ENCODE measurements at regions not wholly inside any gene's neighbourhood (a gene's known extent, or its start where the extent isn't known, plus 50 kb on each side); places are given as distances from the start of the nearest gene placed in this dataset.

DNA sequence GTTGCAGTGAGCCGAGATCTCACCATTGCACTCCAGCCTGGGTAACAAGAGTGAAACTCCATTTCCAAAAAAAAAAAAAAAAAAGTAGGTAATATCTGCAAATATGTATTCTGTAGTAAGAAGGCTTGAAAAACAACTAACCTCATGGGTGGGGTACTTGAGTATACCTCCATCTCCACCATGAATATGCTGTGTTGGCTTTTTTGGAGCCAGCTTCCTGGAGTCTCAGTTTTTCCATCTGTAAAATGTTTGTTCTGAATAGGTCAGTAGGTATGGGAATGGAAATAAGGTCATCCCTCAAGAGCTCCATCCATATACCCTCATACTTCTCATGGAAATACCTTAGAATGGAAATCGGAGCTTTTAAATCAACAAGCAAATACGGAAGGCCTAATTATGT, 430.0 kb upstream of the FAM98A start:
- Histone ChIP-seq H4K20me1 (ENCODE audit: control insufficient read depth, insufficient read depth) (no peaks in the 10 kb centered on the region), H3K4me2 (ENCODE audit: control insufficient read depth, insufficient read depth) (no peak overlapping the region), H3K9ac (ENCODE audit: control insufficient read depth, insufficient read depth, low read length) (no peak overlapping the region), H2AFZ (ENCODE audit: control insufficient read depth, low read depth, low read length) (no peak overlapping the region), H3K4me3 (no peak overlapping the region), H3K27ac (ENCODE audit: control insufficient read depth, insufficient read depth) (no peak overlapping the region), H3K27me3 (replicated peaks in 1 of 2; ENCODE audit: control insufficient read depth in 2 of 2, insufficient read depth in 2 of 2, low read length in 1 of 2) (no peaks in the 10 kb centered on the region), H3K79me2 (ENCODE audit: control insufficient read depth, insufficient read depth, low read length) (no peaks in the 10 kb centered on the region), H3K4me1 (ENCODE audit: control insufficient read depth, insufficient read depth, low read length) (no peaks in the 10 kb centered on the region), H3K9me3 (replicated peaks; ENCODE audit: control insufficient read depth, insufficient read depth, low read length) (no peaks in the 10 kb centered on the region), H3K36me3 (ENCODE audit: control insufficient read depth in 2 of 2, insufficient read depth in 2 of 2, low read length in 1 of 2) (no peaks in the 10 kb centered on the region)
- POLR2A ChIA-PET, result no interaction called here
- RAD21 ChIA-PET (ENCODE audit: unreplicated experiment), result no interaction called here
- in situ Hi-C loops (cut with MboI), result no loop called here
- 57% methylated on average over 3 of the region's 3 CpGs for WGBS (ENCODE audit: insufficient coverage, insufficient replicate concordance, low lambda C conversion rate, missing lambda C conversion rate)
- BruUV-seq (replicated peaks), result no TSS peak
- ATAC-seq (no peak), FAIRE-seq (no peak), DNase-seq (ENCODE audit: low read depth, low spot score) (no peak)
- SMC1A ChIA-PET (ENCODE audit: uncharacterized antibody, unreplicated experiment), result no interaction called here
- intact Hi-C loops (cut with micrococcal nuclease; ENCODE audit: unreplicated experiment), result no loop called here
- CTCF ChIA-PET, result no interaction called here
- TF ChIP-seq CHD4 (IDR thresholded peaks at IDR 0.05), result no peak
- TF ChIP-seq ZSCAN29 (IDR thresholded peaks at IDR 0.05), result no peak
- TF ChIP-seq POLR2A (IDR thresholded peaks at IDR 0.05; ENCODE audit: low read depth, low read length), result no peak
- TF ChIP-seq, protein P1, sequence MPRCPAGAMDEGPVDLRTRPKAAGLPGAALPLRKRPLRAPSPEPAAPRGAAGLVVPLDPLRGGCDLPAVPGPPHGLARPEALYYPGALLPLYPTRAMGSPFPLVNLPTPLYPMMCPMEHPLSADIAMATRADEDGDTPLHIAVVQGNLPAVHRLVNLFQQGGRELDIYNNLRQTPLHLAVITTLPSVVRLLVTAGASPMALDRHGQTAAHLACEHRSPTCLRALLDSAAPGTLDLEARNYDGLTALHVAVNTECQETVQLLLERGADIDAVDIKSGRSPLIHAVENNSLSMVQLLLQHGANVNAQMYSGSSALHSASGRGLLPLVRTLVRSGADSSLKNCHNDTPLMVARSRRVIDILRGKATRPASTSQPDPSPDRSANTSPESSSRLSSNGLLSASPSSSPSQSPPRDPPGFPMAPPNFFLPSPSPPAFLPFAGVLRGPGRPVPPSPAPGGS (IDR thresholded peaks at IDR 0.05; ENCODE audit: borderline replicate concordance, insufficient read depth, low read depth, low read length, poor library complexity, severe bottlenecking), result no peak
- TF ChIP-seq ZNF207 (IDR thresholded peaks at IDR 0.05; ENCODE audit: borderline replicate concordance), result no peak
- TF ChIP-seq, protein P2, sequence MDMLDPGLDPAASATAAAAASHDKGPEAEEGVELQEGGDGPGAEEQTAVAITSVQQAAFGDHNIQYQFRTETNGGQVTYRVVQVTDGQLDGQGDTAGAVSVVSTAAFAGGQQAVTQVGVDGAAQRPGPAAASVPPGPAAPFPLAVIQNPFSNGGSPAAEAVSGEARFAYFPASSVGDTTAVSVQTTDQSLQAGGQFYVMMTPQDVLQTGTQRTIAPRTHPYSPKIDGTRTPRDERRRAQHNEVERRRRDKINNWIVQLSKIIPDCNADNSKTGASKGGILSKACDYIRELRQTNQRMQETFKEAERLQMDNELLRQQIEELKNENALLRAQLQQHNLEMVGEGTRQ (IDR thresholded peaks at IDR 0.05; ENCODE audit: borderline replicate concordance, low read depth, low read length), result no peak
- TF ChIP-seq, protein P3, sequence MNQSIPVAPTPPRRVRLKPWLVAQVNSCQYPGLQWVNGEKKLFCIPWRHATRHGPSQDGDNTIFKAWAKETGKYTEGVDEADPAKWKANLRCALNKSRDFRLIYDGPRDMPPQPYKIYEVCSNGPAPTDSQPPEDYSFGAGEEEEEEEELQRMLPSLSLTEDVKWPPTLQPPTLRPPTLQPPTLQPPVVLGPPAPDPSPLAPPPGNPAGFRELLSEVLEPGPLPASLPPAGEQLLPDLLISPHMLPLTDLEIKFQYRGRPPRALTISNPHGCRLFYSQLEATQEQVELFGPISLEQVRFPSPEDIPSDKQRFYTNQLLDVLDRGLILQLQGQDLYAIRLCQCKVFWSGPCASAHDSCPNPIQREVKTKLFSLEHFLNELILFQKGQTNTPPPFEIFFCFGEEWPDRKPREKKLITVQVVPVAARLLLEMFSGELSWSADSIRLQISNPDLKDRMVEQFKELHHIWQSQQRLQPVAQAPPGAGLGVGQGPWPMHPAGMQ (IDR thresholded peaks at IDR 0.05; ENCODE audit: borderline replicate concordance), result no peak
- TF ChIP-seq, protein P4, sequence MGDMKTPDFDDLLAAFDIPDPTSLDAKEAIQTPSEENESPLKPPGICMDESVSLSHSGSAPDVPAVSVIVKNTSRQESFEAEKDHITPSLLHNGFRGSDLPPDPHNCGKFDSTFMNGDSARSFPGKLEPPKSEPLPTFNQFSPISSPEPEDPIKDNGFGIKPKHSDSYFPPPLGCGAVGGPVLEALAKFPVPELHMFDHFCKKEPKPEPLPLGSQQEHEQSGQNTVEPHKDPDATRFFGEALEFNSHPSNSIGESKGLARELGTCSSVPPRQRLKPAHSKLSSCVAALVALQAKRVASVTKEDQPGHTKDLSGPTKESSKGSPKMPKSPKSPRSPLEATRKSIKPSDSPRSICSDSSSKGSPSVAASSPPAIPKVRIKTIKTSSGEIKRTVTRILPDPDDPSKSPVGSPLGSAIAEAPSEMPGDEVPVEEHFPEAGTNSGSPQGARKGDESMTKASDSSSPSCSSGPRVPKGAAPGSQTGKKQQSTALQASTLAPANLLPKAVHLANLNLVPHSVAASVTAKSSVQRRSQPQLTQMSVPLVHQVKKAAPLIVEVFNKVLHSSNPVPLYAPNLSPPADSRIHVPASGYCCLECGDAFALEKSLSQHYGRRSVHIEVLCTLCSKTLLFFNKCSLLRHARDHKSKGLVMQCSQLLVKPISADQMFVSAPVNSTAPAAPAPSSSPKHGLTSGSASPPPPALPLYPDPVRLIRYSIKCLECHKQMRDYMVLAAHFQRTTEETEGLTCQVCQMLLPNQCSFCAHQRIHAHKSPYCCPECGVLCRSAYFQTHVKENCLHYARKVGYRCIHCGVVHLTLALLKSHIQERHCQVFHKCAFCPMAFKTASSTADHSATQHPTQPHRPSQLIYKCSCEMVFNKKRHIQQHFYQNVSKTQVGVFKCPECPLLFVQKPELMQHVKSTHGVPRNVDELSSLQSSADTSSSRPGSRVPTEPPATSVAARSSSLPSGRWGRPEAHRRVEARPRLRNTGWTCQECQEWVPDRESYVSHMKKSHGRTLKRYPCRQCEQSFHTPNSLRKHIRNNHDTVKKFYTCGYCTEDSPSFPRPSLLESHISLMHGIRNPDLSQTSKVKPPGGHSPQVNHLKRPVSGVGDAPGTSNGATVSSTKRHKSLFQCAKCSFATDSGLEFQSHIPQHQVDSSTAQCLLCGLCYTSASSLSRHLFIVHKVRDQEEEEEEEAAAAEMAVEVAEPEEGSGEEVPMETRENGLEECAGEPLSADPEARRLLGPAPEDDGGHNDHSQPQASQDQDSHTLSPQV (IDR thresholded peaks at IDR 0.05), result no peak
- TF ChIP-seq, protein P5, sequence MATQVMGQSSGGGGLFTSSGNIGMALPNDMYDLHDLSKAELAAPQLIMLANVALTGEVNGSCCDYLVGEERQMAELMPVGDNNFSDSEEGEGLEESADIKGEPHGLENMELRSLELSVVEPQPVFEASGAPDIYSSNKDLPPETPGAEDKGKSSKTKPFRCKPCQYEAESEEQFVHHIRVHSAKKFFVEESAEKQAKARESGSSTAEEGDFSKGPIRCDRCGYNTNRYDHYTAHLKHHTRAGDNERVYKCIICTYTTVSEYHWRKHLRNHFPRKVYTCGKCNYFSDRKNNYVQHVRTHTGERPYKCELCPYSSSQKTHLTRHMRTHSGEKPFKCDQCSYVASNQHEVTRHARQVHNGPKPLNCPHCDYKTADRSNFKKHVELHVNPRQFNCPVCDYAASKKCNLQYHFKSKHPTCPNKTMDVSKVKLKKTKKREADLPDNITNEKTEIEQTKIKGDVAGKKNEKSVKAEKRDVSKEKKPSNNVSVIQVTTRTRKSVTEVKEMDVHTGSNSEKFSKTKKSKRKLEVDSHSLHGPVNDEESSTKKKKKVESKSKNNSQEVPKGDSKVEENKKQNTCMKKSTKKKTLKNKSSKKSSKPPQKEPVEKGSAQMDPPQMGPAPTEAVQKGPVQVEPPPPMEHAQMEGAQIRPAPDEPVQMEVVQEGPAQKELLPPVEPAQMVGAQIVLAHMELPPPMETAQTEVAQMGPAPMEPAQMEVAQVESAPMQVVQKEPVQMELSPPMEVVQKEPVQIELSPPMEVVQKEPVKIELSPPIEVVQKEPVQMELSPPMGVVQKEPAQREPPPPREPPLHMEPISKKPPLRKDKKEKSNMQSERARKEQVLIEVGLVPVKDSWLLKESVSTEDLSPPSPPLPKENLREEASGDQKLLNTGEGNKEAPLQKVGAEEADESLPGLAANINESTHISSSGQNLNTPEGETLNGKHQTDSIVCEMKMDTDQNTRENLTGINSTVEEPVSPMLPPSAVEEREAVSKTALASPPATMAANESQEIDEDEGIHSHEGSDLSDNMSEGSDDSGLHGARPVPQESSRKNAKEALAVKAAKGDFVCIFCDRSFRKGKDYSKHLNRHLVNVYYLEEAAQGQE (IDR thresholded peaks at IDR 0.05; ENCODE audit: low read depth, low read length), result no peak
- no peak for TF ChIP-seq NFIC (IDR thresholded peaks at IDR 0.05; ENCODE audit: low read depth, low read length)
- TF ChIP-seq, protein P6, sequence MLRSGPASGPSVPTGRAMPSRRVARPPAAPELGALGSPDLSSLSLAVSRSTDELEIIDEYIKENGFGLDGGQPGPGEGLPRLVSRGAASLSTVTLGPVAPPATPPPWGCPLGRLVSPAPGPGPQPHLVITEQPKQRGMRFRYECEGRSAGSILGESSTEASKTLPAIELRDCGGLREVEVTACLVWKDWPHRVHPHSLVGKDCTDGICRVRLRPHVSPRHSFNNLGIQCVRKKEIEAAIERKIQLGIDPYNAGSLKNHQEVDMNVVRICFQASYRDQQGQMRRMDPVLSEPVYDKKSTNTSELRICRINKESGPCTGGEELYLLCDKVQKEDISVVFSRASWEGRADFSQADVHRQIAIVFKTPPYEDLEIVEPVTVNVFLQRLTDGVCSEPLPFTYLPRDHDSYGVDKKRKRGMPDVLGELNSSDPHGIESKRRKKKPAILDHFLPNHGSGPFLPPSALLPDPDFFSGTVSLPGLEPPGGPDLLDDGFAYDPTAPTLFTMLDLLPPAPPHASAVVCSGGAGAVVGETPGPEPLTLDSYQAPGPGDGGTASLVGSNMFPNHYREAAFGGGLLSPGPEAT (IDR thresholded peaks at IDR 0.05; ENCODE audit: low read depth), result no peak
- TF ChIP-seq PML (IDR thresholded peaks at IDR 0.05; ENCODE audit: low read length), result no peak

Data from GM12878 (cell line).